ENCODE measurements at regions not wholly inside any gene's neighbourhood (a gene's known extent, or its start where the extent isn't known, plus 50 kb on each side); places are given as distances from the start of the nearest gene placed in this dataset.

DNA sequence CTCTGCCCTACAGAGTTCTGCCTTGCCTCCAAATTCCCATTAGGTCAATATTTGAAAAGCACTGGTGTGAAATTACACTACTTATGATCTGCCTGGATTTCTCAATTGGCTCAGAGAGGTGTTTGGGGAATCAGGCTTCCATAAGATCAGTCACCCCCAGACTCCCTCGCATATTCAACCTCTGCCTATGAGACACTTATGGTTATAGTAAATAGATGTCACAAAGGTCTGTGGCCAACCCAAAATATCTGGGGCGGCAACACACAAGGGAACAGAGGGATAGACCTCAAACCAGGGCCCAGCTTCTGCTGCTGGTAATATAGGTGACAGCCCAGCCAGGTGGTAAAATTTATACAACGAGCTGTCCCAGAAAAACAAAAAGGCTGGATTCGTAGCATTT, 376.7 kb upstream of the ZMIZ1 start:
- H3K27me3 ChIP-seq (ENCODE audit: insufficient read depth, low read length) = no peaks in the 10 kb centered on the region
- TF ChIP-seq EZH2 (IDR thresholded peaks at IDR 0.05; ENCODE audit: borderline replicate concordance, low read length) = no peak
- TF ChIP-seq, protein P1, sequence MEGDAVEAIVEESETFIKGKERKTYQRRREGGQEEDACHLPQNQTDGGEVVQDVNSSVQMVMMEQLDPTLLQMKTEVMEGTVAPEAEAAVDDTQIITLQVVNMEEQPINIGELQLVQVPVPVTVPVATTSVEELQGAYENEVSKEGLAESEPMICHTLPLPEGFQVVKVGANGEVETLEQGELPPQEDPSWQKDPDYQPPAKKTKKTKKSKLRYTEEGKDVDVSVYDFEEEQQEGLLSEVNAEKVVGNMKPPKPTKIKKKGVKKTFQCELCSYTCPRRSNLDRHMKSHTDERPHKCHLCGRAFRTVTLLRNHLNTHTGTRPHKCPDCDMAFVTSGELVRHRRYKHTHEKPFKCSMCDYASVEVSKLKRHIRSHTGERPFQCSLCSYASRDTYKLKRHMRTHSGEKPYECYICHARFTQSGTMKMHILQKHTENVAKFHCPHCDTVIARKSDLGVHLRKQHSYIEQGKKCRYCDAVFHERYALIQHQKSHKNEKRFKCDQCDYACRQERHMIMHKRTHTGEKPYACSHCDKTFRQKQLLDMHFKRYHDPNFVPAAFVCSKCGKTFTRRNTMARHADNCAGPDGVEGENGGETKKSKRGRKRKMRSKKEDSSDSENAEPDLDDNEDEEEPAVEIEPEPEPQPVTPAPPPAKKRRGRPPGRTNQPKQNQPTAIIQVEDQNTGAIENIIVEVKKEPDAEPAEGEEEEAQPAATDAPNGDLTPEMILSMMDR (IDR thresholded peaks at IDR 0.05; ENCODE audit: low read length) = no peak
- no peaks in the 10 kb centered on the region for H3K9me3 ChIP-seq (ENCODE audit: low read length)
- no peak overlapping the region for H2AFZ ChIP-seq (ENCODE audit: low read length)
- H3K4me2 ChIP-seq (ENCODE audit: low read length) = no peak overlapping the region
- H3K9me2 ChIP-seq (ENCODE audit: low read depth, low read length) = no peaks in the 10 kb centered on the region
- no peak overlapping the region for H3K9ac ChIP-seq (ENCODE audit: low read length)
- no peaks in the 10 kb centered on the region for H3K36me3 ChIP-seq (ENCODE audit: insufficient read depth, low read length)
- no peak overlapping the region for H3K27ac ChIP-seq (ENCODE audit: low read depth, low read length, poor library complexity, severe bottlenecking)
- no peaks in the 10 kb centered on the region for H3F3A ChIP-seq (ENCODE audit: insufficient read depth, low read length)
- no peak overlapping the region for H3K4me3 ChIP-seq (ENCODE audit: low read depth, low read length, poor library complexity, severe bottlenecking)
- H3K4me1 ChIP-seq (ENCODE audit: insufficient read depth, low read length, severe bottlenecking) = no peaks in the 10 kb centered on the region
- no peaks in the 10 kb centered on the region for H4K20me1 ChIP-seq (ENCODE audit: insufficient read depth, low read length)
- H3K79me2 ChIP-seq (ENCODE audit: insufficient read depth, low read length) = no peaks in the 10 kb centered on the region

DNA sequence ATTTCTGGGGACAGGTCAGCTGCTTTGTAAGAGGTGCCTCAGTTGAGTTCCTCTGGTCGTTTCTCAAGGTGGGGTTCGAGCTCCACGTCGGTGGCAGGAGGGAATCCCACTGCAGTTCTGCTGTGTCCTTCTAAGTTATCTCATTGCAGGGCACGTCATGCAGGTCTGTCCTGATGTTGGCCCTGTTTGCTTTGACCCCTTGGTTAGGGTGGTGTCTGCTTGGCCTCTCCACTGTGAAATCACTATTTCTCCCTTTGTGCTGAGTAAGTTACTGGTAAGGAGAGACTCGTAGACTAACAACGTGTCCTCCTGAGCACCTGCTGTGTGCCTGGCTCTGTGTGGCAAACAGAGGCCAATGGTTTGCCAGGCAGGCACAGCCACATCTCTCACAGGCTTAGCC, 372.9 kb upstream of the ZMIZ1 start:
- Histone ChIP-seq H3K4me3 (ENCODE audit: low read depth, low read length, poor library complexity, severe bottlenecking) (no peak overlapping the region), H3K27ac (ENCODE audit: low read depth, low read length, poor library complexity, severe bottlenecking) (no peak overlapping the region), H3K4me2 (ENCODE audit: low read length) (no peak overlapping the region), H3K79me2 (ENCODE audit: insufficient read depth, low read length) (no peaks in the 10 kb centered on the region), H3K9me3 (ENCODE audit: low read length) (no peaks in the 10 kb centered on the region), H3K36me3 (ENCODE audit: insufficient read depth, low read length) (no peaks in the 10 kb centered on the region), H3K9me2 (ENCODE audit: low read depth, low read length) (no peaks in the 10 kb centered on the region), H4K20me1 (ENCODE audit: insufficient read depth, low read length) (no peaks in the 10 kb centered on the region), H3F3A (ENCODE audit: insufficient read depth, low read length) (no peaks in the 10 kb centered on the region), H3K27me3 (ENCODE audit: insufficient read depth, low read length) (no peaks in the 10 kb centered on the region), H2AFZ (ENCODE audit: low read length) (no peak overlapping the region), H3K9ac (ENCODE audit: low read length) (no peak overlapping the region), H3K4me1 (ENCODE audit: insufficient read depth, low read length, severe bottlenecking) (no peaks in the 10 kb centered on the region)
- TF ChIP-seq, protein P1 (IDR thresholded peaks at IDR 0.05; ENCODE audit: low read length) = no peak
- no peak for TF ChIP-seq EZH2 (IDR thresholded peaks at IDR 0.05; ENCODE audit: borderline replicate concordance, low read length)

DNA sequence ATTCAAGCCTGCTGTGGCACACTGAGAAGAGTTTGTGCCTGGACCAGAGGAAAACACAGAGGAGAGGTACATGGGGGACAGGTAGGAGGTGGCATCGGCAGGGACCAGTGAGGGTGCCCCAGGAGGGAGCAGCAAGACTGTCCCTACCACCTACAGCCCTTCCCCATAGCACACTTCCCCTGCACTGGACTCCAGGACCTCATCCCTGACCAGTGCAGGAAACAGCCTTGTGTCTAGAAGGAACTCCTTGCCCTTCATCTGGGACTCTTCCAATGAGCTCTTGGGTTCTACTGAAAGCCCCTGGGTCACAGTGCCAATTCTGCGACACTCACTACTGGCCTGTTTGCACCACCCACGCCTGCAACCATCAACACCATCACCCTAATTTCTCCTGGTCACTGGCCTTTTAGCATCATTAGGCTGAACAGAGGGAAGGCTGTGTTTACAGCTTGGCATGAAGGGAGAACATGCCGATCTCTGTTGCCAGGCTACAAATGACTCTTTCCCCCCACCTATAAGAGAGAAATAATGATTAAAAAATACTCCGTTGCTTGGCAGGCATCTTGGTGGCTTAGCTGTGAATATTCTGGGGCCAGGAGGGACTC, 371.9 kb upstream of the ZMIZ1 start:
- H3K27ac ChIP-seq (ENCODE audit: low read depth, low read length, poor library complexity, severe bottlenecking) = no peak overlapping the region

More for the DNA sequence above, 371.9 kb upstream of the ZMIZ1 start:
- Histone ChIP-seq H4K20me1 (ENCODE audit: insufficient read depth, low read length) (no peaks in the 10 kb centered on the region), H3K9ac (ENCODE audit: low read length) (no peak overlapping the region), H3K4me2 (ENCODE audit: low read length) (no peak overlapping the region), H3K27me3 (ENCODE audit: insufficient read depth, low read length) (0 out of 2 replicates have a peak, but pooled peaks cover 7% of the 10 kb centered on the region), H3K4me3 (ENCODE audit: low read depth, low read length, poor library complexity, severe bottlenecking) (no peak overlapping the region), H3K4me1 (ENCODE audit: insufficient read depth, low read length, severe bottlenecking) (no peaks in the 10 kb centered on the region), H3K36me3 (ENCODE audit: insufficient read depth, low read length) (no peaks in the 10 kb centered on the region), H2AFZ (ENCODE audit: low read length) (no peak overlapping the region), H3K9me2 (ENCODE audit: low read depth, low read length) (no peaks in the 10 kb centered on the region), H3F3A (ENCODE audit: insufficient read depth, low read length) (no peaks in the 10 kb centered on the region), H3K9me3 (ENCODE audit: low read length) (no peaks in the 10 kb centered on the region), H3K79me2 (ENCODE audit: insufficient read depth, low read length) (no peaks in the 10 kb centered on the region)
- no peak for TF ChIP-seq EZH2 (IDR thresholded peaks at IDR 0.05; ENCODE audit: borderline replicate concordance, low read length)
- TF ChIP-seq, protein P1 (IDR thresholded peaks at IDR 0.05; ENCODE audit: low read length) = no peak
